ENCODE measurements at regions not wholly inside any gene's neighbourhood (a gene's known extent, or its start where the extent isn't known, plus 50 kb on each side); places are given as distances from the start of the nearest gene placed in this dataset.
"Not testable (repeated sequence)": the region's sequence is repeated elsewhere in the genome, so short reads cannot be mapped to it uniquely, and the experiment has no call there.

DNA sequence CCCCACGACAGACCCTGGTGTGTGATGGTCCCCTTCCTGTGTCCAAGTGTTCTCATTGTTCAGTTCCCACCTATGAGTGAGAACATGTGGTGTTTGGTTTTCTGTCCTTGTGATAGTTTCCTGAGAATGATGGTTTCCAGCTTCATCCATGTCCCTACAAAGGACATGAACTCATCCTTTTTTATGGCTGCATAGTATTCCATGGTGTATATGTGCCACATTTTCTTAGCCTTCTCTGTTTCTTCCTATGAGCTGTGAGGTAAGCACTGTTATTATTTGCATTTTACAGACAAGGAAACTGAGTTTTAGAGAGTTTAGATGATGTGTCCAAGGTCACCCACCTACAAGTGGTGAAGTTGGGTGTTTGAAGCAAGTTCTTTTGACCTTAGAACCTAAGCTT lies 51.1 kb upstream of the BNC1 start:
- H3K4me1 ChIP-seq (ENCODE audit: insufficient read depth, low read length); BruUV-seq (replicated peaks); H3K27ac ChIP-seq (ENCODE audit: extremely low read length, insufficient read depth, low read length); in situ Hi-C loops (cut with HindIII; ENCODE audit: extremely low pct_ligation_motif_present, low pct_unique_long_range_greater_than_20kb); H3K9ac ChIP-seq (ENCODE audit: insufficient read depth, low read depth, low read length); H3K79me2 ChIP-seq (ENCODE audit: insufficient read depth, low read length); ATAC-seq; H3K4me3 ChIP-seq (replicated peaks in 1 of 3; ENCODE audit: insufficient read depth in 1 of 3, low read depth in 2 of 3, low read length in 3 of 3); intact Hi-C loops (cut with micrococcal nuclease; ENCODE audit: unreplicated experiment); POLR2A ChIA-PET; CTCF ChIA-PET (ENCODE audit: low intra/inter-chr PET ratio, low total read pairs); H2AFZ ChIP-seq (ENCODE audit: low read length); DNase-seq (ENCODE audit: low spot score); H3K4me2 ChIP-seq (ENCODE audit: low read depth, low read length); H4K20me1 ChIP-seq (ENCODE audit: insufficient read depth, low read length); H3K36me3 ChIP-seq (replicated peaks in 1 of 2; ENCODE audit: control insufficient read depth in 1 of 2, insufficient read depth in 2 of 2, low read length in 2 of 2); H3K27me3 ChIP-seq (ENCODE audit: control insufficient read depth in 1 of 2, insufficient read depth in 2 of 2, low read length in 2 of 2); FAIRE-seq; H3K9me3 ChIP-seq (ENCODE audit: low read length): not testable (repeated sequence)
- WGBS (ENCODE audit: low lambda C conversion rate) = 0% methylated on average over 1 of the region's 1 CpG

DNA sequence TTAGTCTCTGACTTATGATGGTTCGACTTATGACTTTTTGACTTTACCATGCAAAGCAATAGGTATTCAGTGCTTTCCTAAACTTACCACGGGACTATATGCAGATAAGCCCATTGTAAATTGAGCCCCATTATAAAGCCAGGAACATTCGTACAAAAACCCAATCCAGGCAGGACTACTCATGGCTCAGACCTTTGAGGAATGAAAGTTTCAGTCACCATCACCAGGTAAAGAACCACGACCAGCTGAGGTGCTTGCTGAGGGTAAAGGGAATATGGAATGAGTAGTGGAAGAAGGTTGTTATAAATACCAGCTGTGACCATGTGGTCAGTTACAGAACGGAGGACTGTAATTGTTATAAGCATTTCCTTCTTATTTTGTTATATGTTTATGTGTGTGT lies 54.9 kb upstream of the BNC1 start:
- intact Hi-C loops (cut with micrococcal nuclease; ENCODE audit: unreplicated experiment) (no loop called here), in situ Hi-C loops (cut with HindIII; ENCODE audit: extremely low pct_ligation_motif_present, low pct_unique_long_range_greater_than_20kb) (no loop called here)
- H3K4me3 ChIP-seq (replicated peaks in 1 of 3; ENCODE audit: insufficient read depth in 1 of 3, low read depth in 2 of 3, low read length in 3 of 3) = no peak overlapping the region
- H4K20me1 ChIP-seq (ENCODE audit: insufficient read depth, low read length) = no peaks in the 10 kb centered on the region
- H3K79me2 ChIP-seq (ENCODE audit: insufficient read depth, low read length) = no peaks in the 10 kb centered on the region
- no peak overlapping the region for H3K27ac ChIP-seq (ENCODE audit: extremely low read length, insufficient read depth, low read length)
- no peaks in the 10 kb centered on the region for H3K4me1 ChIP-seq (ENCODE audit: insufficient read depth, low read length)
- H3K4me2 ChIP-seq (ENCODE audit: low read depth, low read length) = no peak overlapping the region
- H2AFZ ChIP-seq (ENCODE audit: low read length) = no peak overlapping the region
- POLR2A ChIA-PET = no interaction called here
- no peak overlapping the region for H3K9ac ChIP-seq (ENCODE audit: insufficient read depth, low read depth, low read length)
- ATAC-seq (no peak), FAIRE-seq (no peak), DNase-seq (ENCODE audit: low spot score) (no peak)
- H3K36me3 ChIP-seq (replicated peaks in 1 of 2; ENCODE audit: control insufficient read depth in 1 of 2, insufficient read depth in 2 of 2, low read length in 2 of 2) = no peaks in the 10 kb centered on the region
- H3K9me3 ChIP-seq (ENCODE audit: low read length) = no peaks in the 10 kb centered on the region
- CTCF ChIA-PET (ENCODE audit: low intra/inter-chr PET ratio, low total read pairs) = no interaction called here
- H3K27me3 ChIP-seq (ENCODE audit: control insufficient read depth in 1 of 2, insufficient read depth in 2 of 2, low read length in 2 of 2) = no peaks in the 10 kb centered on the region
- WGBS (ENCODE audit: low lambda C conversion rate) = 2% methylated on average over 5 of the region's 5 CpGs
- no TSS peak for BruUV-seq (replicated peaks)
- TF ChIP-seq, protein P1, sequence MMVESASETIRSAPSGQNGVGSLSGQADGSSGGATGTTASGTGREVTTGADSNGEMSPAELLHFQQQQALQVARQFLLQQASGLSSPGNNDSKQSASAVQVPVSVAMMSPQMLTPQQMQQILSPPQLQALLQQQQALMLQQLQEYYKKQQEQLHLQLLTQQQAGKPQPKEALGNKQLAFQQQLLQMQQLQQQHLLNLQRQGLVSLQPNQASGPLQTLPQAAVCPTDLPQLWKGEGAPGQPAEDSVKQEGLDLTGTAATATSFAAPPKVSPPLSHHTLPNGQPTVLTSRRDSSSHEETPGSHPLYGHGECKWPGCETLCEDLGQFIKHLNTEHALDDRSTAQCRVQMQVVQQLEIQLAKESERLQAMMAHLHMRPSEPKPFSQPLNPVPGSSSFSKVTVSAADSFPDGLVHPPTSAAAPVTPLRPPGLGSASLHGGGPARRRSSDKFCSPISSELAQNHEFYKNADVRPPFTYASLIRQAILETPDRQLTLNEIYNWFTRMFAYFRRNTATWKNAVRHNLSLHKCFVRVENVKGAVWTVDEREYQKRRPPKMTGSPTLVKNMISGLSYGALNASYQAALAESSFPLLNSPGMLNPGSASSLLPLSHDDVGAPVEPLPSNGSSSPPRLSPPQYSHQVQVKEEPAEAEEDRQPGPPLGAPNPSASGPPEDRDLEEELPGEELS (CRISPR knock-in tag; IDR thresholded peaks at IDR 0.05) = no peak
- TF ChIP-seq ZNF543 (CRISPR knock-in tag; IDR thresholded peaks at IDR 0.05) = no peak
- TF ChIP-seq ZNF672 (CRISPR knock-in tag; IDR thresholded peaks at IDR 0.05) = no peak
- TF ChIP-seq, protein P2, sequence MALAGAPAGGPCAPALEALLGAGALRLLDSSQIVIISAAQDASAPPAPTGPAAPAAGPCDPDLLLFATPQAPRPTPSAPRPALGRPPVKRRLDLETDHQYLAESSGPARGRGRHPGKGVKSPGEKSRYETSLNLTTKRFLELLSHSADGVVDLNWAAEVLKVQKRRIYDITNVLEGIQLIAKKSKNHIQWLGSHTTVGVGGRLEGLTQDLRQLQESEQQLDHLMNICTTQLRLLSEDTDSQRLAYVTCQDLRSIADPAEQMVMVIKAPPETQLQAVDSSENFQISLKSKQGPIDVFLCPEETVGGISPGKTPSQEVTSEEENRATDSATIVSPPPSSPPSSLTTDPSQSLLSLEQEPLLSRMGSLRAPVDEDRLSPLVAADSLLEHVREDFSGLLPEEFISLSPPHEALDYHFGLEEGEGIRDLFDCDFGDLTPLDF (CRISPR knock-in tag; IDR thresholded peaks at IDR 0.05) = no peak
- TF ChIP-seq, protein P3, sequence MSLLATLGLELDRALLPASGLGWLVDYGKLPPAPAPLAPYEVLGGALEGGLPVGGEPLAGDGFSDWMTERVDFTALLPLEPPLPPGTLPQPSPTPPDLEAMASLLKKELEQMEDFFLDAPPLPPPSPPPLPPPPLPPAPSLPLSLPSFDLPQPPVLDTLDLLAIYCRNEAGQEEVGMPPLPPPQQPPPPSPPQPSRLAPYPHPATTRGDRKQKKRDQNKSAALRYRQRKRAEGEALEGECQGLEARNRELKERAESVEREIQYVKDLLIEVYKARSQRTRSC (CRISPR knock-in tag; IDR thresholded peaks at IDR 0.05; ENCODE audit: low read depth) = no peak
- no peak for TF ChIP-seq HDAC2 (CRISPR knock-in tag; IDR thresholded peaks at IDR 0.05)
- TF ChIP-seq, protein P4, sequence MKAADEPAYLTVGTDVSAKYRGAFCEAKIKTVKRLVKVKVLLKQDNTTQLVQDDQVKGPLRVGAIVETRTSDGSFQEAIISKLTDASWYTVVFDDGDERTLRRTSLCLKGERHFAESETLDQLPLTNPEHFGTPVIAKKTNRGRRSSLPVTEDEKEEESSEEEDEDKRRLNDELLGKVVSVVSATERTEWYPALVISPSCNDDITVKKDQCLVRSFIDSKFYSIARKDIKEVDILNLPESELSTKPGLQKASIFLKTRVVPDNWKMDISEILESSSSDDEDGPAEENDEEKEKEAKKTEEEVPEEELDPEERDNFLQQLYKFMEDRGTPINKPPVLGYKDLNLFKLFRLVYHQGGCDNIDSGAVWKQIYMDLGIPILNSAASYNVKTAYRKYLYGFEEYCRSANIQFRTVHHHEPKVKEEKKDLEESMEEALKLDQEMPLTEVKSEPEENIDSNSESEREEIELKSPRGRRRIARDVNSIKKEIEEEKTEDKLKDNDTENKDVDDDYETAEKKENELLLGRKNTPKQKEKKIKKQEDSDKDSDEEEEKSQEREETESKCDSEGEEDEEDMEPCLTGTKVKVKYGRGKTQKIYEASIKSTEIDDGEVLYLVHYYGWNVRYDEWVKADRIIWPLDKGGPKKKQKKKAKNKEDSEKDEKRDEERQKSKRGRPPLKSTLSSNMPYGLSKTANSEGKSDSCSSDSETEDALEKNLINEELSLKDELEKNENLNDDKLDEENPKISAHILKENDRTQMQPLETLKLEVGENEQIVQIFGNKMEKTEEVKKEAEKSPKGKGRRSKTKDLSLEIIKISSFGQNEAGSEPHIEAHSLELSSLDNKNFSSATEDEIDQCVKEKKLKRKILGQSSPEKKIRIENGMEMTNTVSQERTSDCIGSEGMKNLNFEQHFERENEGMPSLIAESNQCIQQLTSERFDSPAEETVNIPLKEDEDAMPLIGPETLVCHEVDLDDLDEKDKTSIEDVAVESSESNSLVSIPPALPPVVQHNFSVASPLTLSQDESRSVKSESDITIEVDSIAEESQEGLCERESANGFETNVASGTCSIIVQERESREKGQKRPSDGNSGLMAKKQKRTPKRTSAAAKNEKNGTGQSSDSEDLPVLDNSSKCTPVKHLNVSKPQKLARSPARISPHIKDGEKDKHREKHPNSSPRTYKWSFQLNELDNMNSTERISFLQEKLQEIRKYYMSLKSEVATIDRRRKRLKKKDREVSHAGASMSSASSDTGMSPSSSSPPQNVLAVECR (CRISPR knock-in tag; IDR thresholded peaks at IDR 0.05; ENCODE audit: borderline replicate concordance) = no peak
- TF ChIP-seq, protein P5, sequence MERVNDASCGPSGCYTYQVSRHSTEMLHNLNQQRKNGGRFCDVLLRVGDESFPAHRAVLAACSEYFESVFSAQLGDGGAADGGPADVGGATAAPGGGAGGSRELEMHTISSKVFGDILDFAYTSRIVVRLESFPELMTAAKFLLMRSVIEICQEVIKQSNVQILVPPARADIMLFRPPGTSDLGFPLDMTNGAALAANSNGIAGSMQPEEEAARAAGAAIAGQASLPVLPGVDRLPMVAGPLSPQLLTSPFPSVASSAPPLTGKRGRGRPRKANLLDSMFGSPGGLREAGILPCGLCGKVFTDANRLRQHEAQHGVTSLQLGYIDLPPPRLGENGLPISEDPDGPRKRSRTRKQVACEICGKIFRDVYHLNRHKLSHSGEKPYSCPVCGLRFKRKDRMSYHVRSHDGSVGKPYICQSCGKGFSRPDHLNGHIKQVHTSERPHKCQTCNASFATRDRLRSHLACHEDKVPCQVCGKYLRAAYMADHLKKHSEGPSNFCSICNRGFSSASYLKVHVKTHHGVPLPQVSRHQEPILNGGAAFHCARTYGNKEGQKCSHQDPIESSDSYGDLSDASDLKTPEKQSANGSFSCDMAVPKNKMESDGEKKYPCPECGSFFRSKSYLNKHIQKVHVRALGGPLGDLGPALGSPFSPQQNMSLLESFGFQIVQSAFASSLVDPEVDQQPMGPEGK (CRISPR knock-in tag; IDR thresholded peaks at IDR 0.05) = no peak
